ENCODE measurements at regions not wholly inside any gene's neighbourhood (a gene's known extent, or its start where the extent isn't known, plus 50 kb on each side); places are given as distances from the start of the nearest gene placed in this dataset.

DNA sequence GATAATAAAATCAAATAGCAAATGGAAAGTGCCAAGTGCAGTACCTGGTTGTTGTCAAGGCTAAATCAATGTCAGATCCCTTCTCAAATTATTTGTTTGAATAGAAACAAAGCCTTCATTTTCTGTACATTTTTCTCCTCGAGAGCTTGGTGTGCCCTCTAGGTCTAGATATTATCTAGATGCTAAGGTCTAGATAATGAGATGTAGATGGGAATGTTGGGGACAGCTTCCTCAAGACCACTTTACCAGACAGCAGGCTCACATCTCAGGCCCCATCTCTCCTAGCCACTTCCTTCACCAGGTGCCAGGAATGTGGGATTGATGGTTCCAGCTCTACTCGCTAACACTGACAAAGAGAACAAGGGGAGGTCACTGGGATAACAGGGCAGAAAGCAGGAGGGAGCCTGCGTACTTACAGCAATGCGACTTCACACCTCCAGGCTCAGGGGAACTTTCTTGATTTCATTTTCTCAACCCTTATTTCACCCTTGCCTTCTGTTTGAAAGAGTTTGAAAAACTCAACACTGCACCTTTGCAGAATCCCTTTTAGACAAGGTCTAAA, 451.4 kb upstream of the VSTM2A start:
- TF ChIP-seq, protein P1, sequence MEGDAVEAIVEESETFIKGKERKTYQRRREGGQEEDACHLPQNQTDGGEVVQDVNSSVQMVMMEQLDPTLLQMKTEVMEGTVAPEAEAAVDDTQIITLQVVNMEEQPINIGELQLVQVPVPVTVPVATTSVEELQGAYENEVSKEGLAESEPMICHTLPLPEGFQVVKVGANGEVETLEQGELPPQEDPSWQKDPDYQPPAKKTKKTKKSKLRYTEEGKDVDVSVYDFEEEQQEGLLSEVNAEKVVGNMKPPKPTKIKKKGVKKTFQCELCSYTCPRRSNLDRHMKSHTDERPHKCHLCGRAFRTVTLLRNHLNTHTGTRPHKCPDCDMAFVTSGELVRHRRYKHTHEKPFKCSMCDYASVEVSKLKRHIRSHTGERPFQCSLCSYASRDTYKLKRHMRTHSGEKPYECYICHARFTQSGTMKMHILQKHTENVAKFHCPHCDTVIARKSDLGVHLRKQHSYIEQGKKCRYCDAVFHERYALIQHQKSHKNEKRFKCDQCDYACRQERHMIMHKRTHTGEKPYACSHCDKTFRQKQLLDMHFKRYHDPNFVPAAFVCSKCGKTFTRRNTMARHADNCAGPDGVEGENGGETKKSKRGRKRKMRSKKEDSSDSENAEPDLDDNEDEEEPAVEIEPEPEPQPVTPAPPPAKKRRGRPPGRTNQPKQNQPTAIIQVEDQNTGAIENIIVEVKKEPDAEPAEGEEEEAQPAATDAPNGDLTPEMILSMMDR (IDR thresholded peaks at IDR 0.05), result no peak
- no peak for TF ChIP-seq POLR2A (IDR thresholded peaks at IDR 0.05)
